Neuronal stem cell (in vitro differentiated cells): ENCODE measurements at regions not wholly inside any gene's neighbourhood (a gene's known extent, or its start where the extent isn't known, plus 50 kb on each side); places are given as distances from the start of the nearest gene placed in this dataset.

Source experiments
- DNase-seq: peaks from one replicate; pipeline ENCODE4 v3.0.0-alpha.2; 2013; ENCODE audit warnings: low spot score
- H2AFZ ChIP-seq: one replicate; pipeline ENCODE4 v1.6.1; 2013; ENCODE audit warnings: mild to moderate bottlenecking, low read length, inconsistent platforms
- H2AK5ac ChIP-seq: 2 replicates; pipeline ENCODE4 v1.6.1; 2013; ENCODE audit warnings: low read depth, mild to moderate bottlenecking, inconsistent platforms, low read length, moderate library complexity, mixed read lengths
- H2BK120ac ChIP-seq: 2 replicates; pipeline ENCODE4 v1.6.1; 2013; ENCODE audit warnings: low read depth, mild to moderate bottlenecking, inconsistent platforms, low read length, moderate library complexity, mixed read lengths
- H2BK12ac ChIP-seq: one replicate; pipeline ENCODE4 v1.6.1; 2013; ENCODE audit warnings: low read length, inconsistent platforms
- H2BK15ac ChIP-seq: 2 replicates; pipeline ENCODE4 v1.6.1; 2013; ENCODE audit warnings: mild to moderate bottlenecking, low read length, inconsistent platforms, mixed read lengths
- H2BK5ac ChIP-seq: one replicate; pipeline ENCODE4 v1.6.1; 2013; ENCODE audit warnings: inconsistent platforms, mild to moderate bottlenecking, low read length, moderate library complexity
- H3K14ac ChIP-seq: one replicate; pipeline ENCODE4 v1.6.1; 2013; ENCODE audit warnings: low read length, inconsistent platforms
- H3K18ac ChIP-seq: 2 replicates; pipeline ENCODE4 v1.6.1; 2013; ENCODE audit warnings: low read length, inconsistent platforms
- H3K23ac ChIP-seq: 2 replicates; pipeline ENCODE4 v1.6.1; 2013; ENCODE audit warnings: low read depth, mild to moderate bottlenecking, mixed read lengths, low read length, inconsistent platforms; ENCODE audit not compliant: poor library complexity
- H3K27ac ChIP-seq: replicated peaks from 3 replicates; pipeline ENCODE4 v1.5.1; 2013; ENCODE audit warnings: low read length, inconsistent platforms
- H3K27me3 ChIP-seq, 3 experiments: 2 replicates each; pipeline ENCODE4 v1.6.1; 2013; ENCODE audit warnings: low read length in 3 of 3, mild to moderate bottlenecking in 2 of 3, inconsistent platforms in 1 of 3, low read depth in 1 of 3, mixed read lengths in 1 of 3, moderate library complexity in 1 of 3; ENCODE audit not compliant: control insufficient read depth in 3 of 3, insufficient read depth in 3 of 3
- H3K36me3 ChIP-seq, 2 donors: replicated peaks in 1 of 2; 2 replicates each; pipeline ENCODE4 v1.6.1; 2013; ENCODE audit warnings: low read length in 2 of 2; ENCODE audit not compliant: control insufficient read depth in 2 of 2, insufficient read depth in 2 of 2
- H3K4ac ChIP-seq: 2 replicates; pipeline ENCODE4 v1.6.1; 2013; ENCODE audit warnings: inconsistent platforms, mild to moderate bottlenecking, low read length, moderate library complexity
- H3K4me1 ChIP-seq, 2 donors: 1 replicate in 1 of 2; 2 replicates in 1 of 2; pipeline ENCODE4 v1.6.1; 2013; ENCODE audit warnings: low read length in 2 of 2, low read depth in 1 of 2; ENCODE audit not compliant: control insufficient read depth in 2 of 2, insufficient read depth in 1 of 2
- H3K4me2 ChIP-seq: one replicate; pipeline ENCODE4 v1.6.1; 2013; ENCODE audit warnings: mild to moderate bottlenecking, low read length, inconsistent platforms; ENCODE audit not compliant: insufficient read depth, poor library complexity, severe bottlenecking
- H3K4me3 ChIP-seq, 2 donors: 2 replicates each; pipeline ENCODE4 v1.5.1; 2013; ENCODE audit warnings: low read length in 2 of 2, mild to moderate bottlenecking in 2 of 2, inconsistent platforms in 1 of 2, moderate library complexity in 1 of 2
- H3K79me1 ChIP-seq: one replicate; pipeline ENCODE4 v1.6.1; 2013; ENCODE audit warnings: low read depth, mild to moderate bottlenecking, inconsistent platforms, low read length, moderate library complexity
- H3K9ac ChIP-seq: one replicate; pipeline ENCODE4 v1.6.1; 2013; ENCODE audit warnings: mild to moderate bottlenecking, low read depth, low read length, inconsistent platforms; ENCODE audit not compliant: poor library complexity
- H3K9me3 ChIP-seq, 2 donors: replicated peaks in 1 of 2; 2 replicates each; pipeline versions ENCODE3 to v1.6.1; 2013; ENCODE audit warnings: low read length in 2 of 2, mild to moderate bottlenecking in 2 of 2, inconsistent platforms in 1 of 2, low read depth in 1 of 2, mixed read lengths in 1 of 2, moderate library complexity in 1 of 2; ENCODE audit not compliant: control insufficient read depth in 2 of 2, insufficient read depth in 1 of 2
- H4K8ac ChIP-seq: one replicate; pipeline ENCODE4 v1.6.1; 2013; ENCODE audit warnings: low read depth, mild to moderate bottlenecking, inconsistent platforms, low read length, moderate library complexity
- H4K91ac ChIP-seq: one replicate; pipeline ENCODE4 v1.6.1; 2013; ENCODE audit warnings: low read length, low read depth, mild to moderate bottlenecking, inconsistent platforms; ENCODE audit not compliant: poor library complexity
- WGBS, 2 donors: extraction: QIAGEN DNeasy Blood & Tissue Kit; methylation state at CpG; one replicate each; pipeline ENCODE4 v1.1.7; 2013; ENCODE audit warnings: missing lambda C conversion rate in 2 of 2, mixed read lengths in 1 of 2; ENCODE audit not compliant: insufficient read length in 2 of 2, insufficient replicate concordance in 1 of 2; ENCODE audit errors: extremely low coverage in 2 of 2; 5-methylcytosine and 5-hydroxymethylcytosine counted together

GRCh38 chr5:124621279-124621678 is 125.2 kb downstream of the ZNF608 start:
- Histone ChIP-seq H2AK5ac (no peak overlapping the region), H3K9ac (no peak overlapping the region), H3K14ac (no peak overlapping the region), H2BK12ac (no peak overlapping the region), H3K27ac (no peak overlapping the region), H4K91ac (no peak overlapping the region), H3K4me1 (peaks cover 0 to 2% of the 10 kb centered on the region in 2 donors), H3K27me3 (no peaks in the 10 kb centered on the region), H4K8ac (no peak overlapping the region), H3K79me1 (no peaks in the 10 kb centered on the region), H3K4ac (no peak overlapping the region), H3K23ac (no peak overlapping the region), H2BK5ac (no peak overlapping the region), H3K4me2 (no peak overlapping the region), H2BK15ac (no peak overlapping the region), H3K36me3 (no peaks in the 10 kb centered on the region), H3K18ac (no peak overlapping the region), H3K4me3 (no peak overlapping the region), H2AFZ (peak overlapping the region; percentile 36), H3K9me3 (no peaks in the 10 kb centered on the region), H2BK120ac (no peak overlapping the region)
- DNase-seq, result no peak
- WGBS, 2 donors, result no CpG with 5 or more reads among the region's 5 CpGs

- Histone ChIP-seq H2AK5ac (no peak overlapping the region), H2BK120ac (no peak overlapping the region), H3K23ac (no peak overlapping the region), H2BK5ac (no peak overlapping the region), H4K91ac (no peak overlapping the region), H3K4me1 (peaks cover 0 to 4% of the 10 kb centered on the region in 2 donors), H3K27me3 (no peaks in the 10 kb centered on the region), H3K4me3 (no peak overlapping the region), H4K8ac (no peak overlapping the region), H3K9ac (no peak overlapping the region), H3K79me1 (no peaks in the 10 kb centered on the region), H3K4ac (no peak overlapping the region), H3K4me2 (no peak overlapping the region), H3K14ac (no peak overlapping the region), H3K27ac (no peak overlapping the region), H2AFZ (no peak overlapping the region), H3K9me3 (no peaks in the 10 kb centered on the region), H2BK12ac (no peak overlapping the region), H3K18ac (no peak overlapping the region), H3K36me3 (no peaks in the 10 kb centered on the region), H2BK15ac (no peak overlapping the region)
- DNase-seq, result no peak
- no CpG with 5 or more reads among the region's 2 CpGs for WGBS, 2 donors
These were observed 125.7 kb downstream of the ZNF608 start for GRCh38 chr5:124620743-124621142.

- Histone ChIP-seq H2AK5ac (no peak overlapping the region), H3K18ac (no peak overlapping the region), H3K36me3 (no peaks in the 10 kb centered on the region), H3K9me3 (no peaks in the 10 kb centered on the region), H2BK15ac (no peak overlapping the region), H3K9ac (no peak overlapping the region), H3K14ac (no peak overlapping the region), H3K4me2 (no peak overlapping the region), H3K4me3 (no peak overlapping the region), H4K8ac (no peak overlapping the region), H3K4ac (no peak overlapping the region), H3K27me3 (no peaks in the 10 kb centered on the region), H2AFZ (no peak overlapping the region), H3K79me1 (no peaks in the 10 kb centered on the region), H2BK5ac (no peak overlapping the region), H3K27ac (no peak overlapping the region), H4K91ac (no peak overlapping the region), H3K23ac (no peak overlapping the region), H2BK12ac (no peak overlapping the region), H3K4me1 (peaks cover 0 to 2% of the 10 kb centered on the region in 2 donors), H2BK120ac (no peak overlapping the region)
- no peak for DNase-seq
- WGBS, 2 donors, result no CpG with 5 or more reads among the region's 4 CpGs
These were observed 127.3 kb downstream of the ZNF608 start for GRCh38 chr5:124619121-124619520.

- Histone ChIP-seq H4K8ac (no peak overlapping the region), H3K14ac (no peak overlapping the region), H4K91ac (no peak overlapping the region), H3K4me3 (no peak overlapping the region), H2BK5ac (no peak overlapping the region), H3K9me3 (no peaks in the 10 kb centered on the region), H2BK15ac (no peak overlapping the region), H2BK120ac (no peak overlapping the region), H3K23ac (no peak overlapping the region), H2BK12ac (no peak overlapping the region), H3K9ac (no peak overlapping the region), H3K27ac (no peak overlapping the region), H2AK5ac (no peak overlapping the region), H3K4me1 (peaks cover 0 to 2% of the 10 kb centered on the region in 2 donors), H3K36me3 (no peaks in the 10 kb centered on the region), H3K4me2 (no peak overlapping the region), H3K79me1 (no peaks in the 10 kb centered on the region), H3K18ac (no peak overlapping the region), H2AFZ (no peak overlapping the region), H3K4ac (no peak overlapping the region), H3K27me3 (no peaks in the 10 kb centered on the region)
- no peak for DNase-seq
- no CpG with 5 or more reads among the region's 1 CpG for WGBS, 2 donors
These were observed 128.7 kb downstream of the ZNF608 start for GRCh38 chr5:124617787-124618186.
